Endothelial cell of hepatic sinusoid (primary cell): ENCODE measurements at regions not wholly inside any gene's neighbourhood (a gene's known extent, or its start where the extent isn't known, plus 50 kb on each side); places are given as distances from the start of the nearest gene placed in this dataset.
"Not testable (repeated sequence)": the region's sequence is repeated elsewhere in the genome, so short reads cannot be mapped to it uniquely, and the experiment has no call there.

Experiments
- in situ Hi-C: cut with HindIII; loops from 2 replicates; pipeline ENCODE4 v1.10.0; 2017; ENCODE audit warnings: low sequenced_read_pairs

DNA sequence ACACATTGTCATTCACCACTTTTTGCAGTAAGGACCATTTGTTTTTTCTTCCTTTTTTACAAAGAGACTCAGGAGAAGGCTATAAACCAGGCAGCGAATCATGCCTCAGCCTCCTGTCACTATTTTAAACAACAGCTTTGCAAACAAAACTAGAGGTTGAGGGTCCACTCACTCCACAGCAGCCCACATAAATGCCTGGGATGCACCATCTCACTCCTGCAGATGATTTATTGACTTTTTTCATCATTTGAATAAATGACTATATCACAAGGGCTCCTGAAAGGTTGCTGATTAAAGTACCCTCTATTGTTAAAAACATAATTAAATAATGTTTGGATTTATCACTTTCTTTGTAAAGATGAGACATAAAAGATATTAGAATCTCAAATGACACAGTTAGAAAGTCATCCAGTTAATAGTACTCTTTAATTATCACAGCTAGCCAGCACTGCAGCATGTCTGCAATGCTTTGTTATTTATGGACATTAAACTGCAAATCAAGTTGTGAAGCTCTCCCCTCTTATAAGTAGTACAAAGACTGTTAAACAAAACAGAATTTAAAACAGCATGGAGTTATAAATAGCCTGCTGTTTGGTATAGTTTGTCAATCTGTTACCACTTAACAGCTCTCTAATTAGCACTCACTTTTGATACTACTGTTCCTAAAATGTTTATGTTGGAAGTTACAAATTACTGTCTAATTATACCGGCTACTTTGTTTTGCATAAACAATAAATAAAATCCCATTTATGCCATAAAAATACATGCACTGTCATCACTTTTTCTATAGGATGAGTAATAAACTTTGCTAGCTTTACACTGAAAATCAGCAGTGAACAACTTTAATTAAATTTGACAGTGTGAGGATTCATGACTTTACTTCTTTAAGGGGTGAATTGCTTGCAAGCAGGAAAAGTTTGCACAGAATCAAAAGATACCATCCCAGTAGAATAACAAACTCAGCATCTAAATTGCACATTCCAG, 853.2 kb downstream of the UQCRFS1 start:
- in situ Hi-C loops = no loop called here

DNA sequence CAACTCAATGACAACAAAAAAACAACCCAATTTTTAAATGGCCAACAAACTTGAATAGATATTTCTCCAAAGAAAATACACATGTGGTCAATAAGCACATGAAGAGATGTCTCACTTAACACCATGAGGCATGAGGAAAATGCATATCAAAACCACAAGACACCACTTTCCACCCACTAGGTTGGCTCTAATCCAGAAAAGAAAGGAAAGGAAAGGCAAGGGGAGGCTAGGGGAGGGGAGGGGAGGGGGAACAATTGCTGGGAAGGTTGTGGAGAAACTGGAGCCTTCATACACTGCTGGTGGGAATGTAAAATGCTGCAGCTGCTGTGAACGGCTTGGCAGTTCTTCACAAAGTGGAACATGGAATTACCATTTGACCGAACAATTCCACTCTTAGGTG, 854.3 kb downstream of the UQCRFS1 start:
- in situ Hi-C loops = no loop called here

DNA sequence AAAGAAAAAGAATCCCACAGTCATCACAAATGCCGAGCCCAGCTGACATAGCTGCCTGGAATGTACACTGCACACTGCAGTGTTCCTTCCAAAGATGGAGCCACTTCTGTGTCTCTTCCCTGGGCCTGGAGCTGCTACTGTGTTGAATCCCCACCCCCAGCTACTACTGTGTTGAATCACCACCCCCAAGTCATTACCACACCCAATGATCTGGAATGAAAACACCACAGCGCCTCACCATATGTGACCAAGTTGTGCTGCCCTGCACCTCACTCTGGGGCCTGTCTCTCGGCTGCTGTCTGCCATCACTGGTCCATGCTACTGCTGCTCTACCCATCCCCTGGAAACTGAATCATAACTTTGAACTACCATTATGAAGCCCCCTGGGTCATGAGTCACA, 861.2 kb downstream of the UQCRFS1 start:
- in situ Hi-C loops = no loop called here

DNA sequence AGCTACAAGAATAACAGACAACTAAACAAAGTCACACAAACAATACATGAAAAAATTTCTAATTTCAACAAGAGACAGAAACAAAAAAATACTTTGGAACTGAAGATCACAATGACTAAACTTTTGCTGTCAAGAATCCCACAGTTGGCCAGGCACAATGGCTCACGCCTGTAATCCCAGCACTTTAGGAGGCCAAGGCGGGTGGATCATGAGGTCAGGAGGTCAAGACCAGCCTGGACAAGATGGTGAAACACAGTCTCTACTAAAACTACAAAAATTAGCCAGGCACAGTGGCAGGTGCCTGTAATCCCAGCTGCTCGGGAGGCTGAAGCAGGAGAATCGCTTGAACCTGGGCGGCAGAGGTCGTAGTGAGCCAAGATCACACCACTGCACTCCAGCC, 861.6 kb downstream of the UQCRFS1 start:
- in situ Hi-C loops = not testable (repeated sequence)

DNA sequence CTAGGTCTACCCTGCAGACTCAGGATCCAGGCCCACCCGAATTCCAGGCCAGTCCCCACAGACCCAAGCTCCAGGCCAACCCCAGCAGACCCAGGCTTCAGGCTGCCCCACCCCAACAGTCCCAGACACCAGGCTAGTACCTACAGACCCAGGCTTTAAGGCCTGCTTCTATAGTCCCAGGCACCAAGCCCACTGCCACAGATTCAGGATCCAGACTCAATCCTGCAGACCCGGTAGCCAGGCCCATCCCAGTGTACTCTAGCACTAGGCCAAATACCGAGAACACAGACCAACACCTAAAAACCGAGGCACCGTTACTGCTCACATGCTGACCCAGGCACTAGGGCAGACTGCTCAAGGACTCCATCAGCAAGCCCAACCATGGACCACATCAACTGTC, 862.3 kb downstream of the UQCRFS1 start:
- in situ Hi-C loops = no loop called here

DNA sequence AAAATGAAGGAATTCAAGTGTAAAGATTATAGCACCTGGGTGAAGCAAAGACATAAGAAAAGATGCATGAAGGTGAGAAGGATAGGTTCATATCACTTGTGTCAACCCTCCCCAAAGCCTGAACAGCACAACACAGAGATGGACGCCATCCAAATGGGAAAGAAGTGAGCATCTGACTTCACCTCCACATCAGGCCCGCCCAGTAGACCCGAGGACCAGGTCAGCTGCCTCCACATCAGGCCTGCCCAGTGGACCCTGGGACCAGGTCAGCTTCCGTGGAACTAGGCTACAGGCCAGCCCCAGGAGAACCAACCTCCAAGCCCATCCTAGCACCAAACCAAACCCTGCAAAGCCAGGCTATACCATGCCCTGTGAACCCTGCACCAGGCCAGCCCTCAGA, 862.9 kb downstream of the UQCRFS1 start:
- in situ Hi-C loops = no loop called here

DNA sequence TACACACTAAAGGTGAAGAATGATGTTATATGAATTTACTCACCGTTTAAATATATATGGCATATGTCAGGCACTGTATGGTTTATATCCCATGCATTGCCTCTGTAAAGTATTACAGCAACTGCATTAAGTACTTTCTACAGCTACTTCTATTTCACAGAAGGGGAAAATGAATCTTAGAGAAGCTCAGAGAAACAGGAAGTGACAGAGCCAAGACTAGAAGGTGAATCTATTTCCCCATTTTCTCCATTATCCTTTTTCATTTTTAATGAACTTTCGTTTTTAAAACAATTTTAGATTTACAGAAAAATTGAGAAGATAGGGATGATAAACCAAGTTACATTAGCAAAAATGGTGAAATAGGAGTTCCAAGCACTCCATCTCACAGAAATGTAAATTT, 863.3 kb downstream of the UQCRFS1 start:
- in situ Hi-C loops = no loop called here

DNA sequence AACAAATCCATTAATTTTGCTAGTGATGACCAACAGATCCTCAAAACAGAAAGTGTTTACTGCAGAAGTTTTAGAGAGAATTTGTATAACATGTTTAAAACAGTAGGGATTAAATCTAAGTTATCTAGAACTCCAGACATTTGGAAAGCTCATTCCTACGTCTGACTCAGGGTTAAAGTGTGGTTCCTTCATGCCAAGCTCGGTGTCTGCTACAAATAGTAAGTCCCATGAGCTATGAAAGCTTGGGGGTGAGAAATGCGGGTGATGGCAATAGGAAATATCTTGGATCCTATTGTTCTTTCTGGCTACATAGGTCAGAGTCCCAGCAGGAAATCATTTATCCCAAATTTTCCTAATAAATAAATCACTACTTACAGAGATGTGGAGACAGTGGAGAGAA, 867.1 kb downstream of the UQCRFS1 start:
- in situ Hi-C loops = no loop called here

DNA sequence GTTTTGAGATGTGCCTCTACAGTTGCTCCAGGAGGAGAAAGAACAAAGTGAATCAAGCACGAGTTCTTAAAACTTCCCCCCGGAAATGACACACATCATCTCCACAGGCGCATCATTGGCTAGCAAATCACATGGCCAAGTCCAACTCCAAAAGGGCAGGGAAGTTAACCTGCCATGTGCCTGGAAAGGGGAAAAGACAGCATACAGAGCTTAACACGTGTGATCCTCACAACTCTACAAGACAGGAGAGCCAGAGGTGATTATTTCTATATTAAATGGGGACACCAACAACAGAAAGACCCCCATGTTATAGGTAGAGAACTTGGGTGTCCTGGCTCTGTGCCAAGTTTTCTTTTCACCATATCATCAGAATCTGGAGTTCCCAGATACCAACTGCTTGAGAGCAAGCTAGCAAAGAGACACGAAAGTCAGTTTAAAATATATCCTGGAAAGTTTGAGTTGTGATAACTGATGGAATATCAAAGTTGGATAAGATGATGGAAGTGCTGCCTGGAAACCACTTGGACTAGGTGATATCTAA, 871.1 kb downstream of the UQCRFS1 start:
- in situ Hi-C loops = no loop called here

DNA sequence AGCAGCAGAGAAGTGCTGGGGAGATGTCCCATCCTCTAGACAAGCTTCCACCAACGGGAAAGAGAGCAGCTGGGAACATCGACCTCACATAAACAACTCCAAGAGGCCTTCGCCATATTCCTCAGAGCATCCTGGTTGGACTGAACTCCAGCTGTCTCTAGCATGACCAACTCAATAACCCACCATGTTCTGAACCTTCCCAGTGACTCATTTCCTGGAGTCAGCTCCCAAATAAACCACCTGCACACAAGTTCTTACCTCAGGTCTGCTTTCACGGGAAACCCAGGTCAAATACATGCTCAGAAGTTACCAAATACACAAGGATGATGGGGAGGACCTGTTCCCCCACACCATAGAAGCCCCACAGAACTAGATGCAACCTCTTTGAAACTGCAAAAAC, 878.5 kb downstream of the UQCRFS1 start:
- in situ Hi-C loops = no loop called here

DNA sequence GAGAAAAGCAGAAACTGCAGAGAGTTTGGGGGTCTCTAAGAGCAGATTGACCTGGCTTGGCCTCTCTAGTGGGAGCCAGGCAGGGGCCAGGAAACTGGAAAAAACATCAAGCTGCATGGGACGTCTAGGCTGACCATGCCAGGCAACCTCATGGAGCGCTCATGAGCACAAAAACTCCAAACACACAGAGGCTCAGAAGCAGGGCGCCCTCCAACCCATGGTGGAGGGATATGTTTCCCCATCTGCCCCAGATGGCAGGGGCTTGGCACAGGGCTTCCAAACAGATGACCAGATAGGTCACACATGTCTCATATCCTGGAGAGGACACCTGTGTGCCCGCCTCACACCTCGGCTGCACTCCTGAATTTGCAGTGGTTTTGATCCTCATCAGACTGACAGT, 879.0 kb downstream of the UQCRFS1 start:
- in situ Hi-C loops = no loop called here

DNA sequence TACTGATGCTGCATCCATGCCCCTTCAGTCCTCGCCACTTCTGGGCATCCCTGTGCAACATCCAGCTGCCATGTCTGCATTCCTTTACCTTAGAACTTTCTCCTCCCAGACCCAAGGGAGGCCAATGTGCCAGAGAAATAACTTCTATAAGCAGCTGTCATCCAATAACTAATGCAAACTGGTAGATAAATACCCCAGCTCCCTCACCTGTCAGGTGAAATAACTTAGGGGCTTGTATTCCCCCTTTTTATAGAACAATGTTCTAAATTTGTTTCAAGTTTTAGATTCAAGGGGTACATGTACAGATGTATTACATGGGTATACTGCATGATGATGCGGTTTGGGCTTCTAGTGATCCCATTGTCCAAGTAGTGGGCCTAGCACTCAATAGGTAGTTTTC, 880.1 kb downstream of the UQCRFS1 start:
- in situ Hi-C loops = no loop called here

DNA sequence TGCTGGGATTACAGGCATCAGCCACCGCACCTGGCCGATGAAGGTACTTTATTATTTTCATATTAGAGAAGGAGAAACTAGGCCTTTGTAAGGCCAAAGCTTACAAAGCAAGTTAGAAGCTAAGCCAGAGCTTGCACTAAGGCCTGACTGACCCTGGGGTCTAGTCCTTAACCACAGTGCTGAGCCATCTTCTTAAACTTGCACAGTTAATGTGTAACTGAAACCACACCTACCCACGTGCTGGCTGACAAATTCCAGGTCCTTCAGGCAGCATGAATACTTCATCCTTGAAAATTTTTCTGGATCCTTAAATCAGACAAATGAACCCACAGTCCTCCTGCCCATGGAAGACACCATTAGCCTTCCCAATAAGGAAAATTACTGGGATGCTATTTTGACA, 880.6 kb downstream of the UQCRFS1 start:
- in situ Hi-C loops = no loop called here

DNA sequence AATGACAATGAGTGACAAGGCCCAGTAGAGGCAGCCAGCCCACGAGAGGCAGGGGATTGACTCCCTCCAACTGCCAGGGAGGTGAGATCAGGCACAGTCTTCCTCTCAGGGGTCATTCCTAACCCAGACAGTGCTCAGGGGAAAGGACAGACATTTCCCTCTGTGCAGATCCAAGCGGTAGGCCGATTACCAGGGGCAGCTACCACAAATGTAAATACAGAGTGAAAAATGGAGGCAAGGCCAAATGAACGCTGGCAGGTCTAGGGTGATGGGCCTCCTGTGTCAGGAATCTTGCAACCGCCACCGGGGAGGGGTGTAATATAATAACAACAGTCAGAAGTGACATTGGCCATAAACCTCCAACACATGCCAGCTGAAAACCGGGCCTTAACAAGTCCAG, 881.4 kb downstream of the UQCRFS1 start:
- in situ Hi-C loops = no loop called here

DNA sequence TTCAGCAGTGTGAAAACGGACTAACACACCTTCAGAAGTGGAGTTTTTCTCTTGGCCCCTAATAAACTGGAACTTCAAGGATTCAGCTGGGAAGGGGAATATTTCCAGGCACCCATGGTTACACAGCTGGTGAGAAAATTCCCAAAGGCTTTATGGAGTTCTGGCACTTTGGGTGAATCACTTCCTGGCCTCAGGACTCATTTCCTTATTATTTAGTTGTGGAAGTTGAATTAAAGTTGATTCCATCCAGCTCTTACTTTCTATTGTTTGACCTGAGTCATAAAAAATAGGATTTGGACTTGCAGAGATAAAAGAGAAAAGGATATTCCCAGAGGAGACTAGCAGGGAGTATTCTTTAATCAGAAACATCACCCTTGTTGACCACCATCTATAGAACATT, 882.1 kb downstream of the UQCRFS1 start:
- in situ Hi-C loops = no loop called here

DNA sequence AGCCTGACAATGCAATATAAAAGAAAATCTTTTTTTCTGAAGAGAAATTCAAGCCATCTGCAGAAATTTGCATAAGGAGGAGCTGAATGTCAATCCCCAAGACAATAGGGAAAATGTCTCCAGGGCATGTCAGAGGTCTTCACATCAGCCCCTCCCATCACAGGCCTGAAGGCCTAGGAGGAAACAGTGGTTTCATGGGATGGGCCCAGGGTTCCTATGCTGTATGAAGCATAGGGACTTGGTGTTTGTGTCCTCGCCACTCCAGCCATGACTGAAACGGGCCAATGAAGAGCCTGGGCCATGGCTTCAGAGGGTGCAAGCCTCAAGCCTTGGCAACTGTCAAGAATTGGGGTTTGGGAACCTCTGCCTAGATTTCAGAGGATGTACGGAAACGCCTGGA, 883.5 kb downstream of the UQCRFS1 start:
- in situ Hi-C loops = loop anchor here (10.0 kb wide), 1 partner anchor 305 kb away; no protein-coding TSS in a partner anchor

DNA sequence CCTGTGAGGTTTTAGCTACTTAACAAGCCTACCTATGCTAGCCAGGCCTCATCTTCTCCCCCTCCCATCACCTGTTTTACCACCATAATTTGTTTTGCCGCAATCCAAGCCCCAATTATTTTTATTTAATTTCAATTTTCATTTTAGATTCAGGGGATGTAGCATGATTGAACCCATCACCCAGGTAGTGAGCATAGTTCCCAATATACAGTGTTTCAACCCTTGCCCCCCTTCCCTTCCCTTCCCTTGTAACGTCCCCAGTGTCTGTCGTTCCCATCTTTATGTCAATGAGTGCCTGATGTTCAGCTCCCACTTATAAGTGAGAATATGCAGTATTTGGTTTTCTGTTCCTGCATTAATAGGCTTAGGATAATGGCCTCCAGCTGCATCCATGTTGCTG, 885.0 kb downstream of the UQCRFS1 start:
- in situ Hi-C loops = loop anchor here (10.0 kb wide), 1 partner anchor 307 kb away; no protein-coding TSS in a partner anchor

DNA sequence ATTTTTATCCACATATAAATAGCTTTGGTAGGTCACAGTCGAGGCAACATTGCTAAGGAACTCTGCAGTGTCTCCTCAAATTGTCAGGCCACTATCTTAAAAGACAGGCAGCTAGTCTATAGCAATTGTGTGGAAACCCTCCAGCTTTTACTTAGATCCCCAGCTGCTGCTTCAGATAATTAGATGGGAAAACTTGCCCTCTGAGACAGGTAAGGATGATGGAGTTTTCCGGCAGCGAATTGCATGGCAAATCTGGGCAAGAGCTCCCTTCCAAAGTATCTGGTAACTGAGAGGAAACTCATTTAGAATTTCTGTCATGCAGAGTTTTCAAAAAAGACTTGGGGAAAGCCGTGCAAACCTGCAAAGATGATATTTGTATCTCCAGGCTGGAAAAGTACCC, 886.2 kb downstream of the UQCRFS1 start:
- in situ Hi-C loops = loop anchor here (10.0 kb wide), 1 partner anchor 308 kb away; no protein-coding TSS in a partner anchor

DNA sequence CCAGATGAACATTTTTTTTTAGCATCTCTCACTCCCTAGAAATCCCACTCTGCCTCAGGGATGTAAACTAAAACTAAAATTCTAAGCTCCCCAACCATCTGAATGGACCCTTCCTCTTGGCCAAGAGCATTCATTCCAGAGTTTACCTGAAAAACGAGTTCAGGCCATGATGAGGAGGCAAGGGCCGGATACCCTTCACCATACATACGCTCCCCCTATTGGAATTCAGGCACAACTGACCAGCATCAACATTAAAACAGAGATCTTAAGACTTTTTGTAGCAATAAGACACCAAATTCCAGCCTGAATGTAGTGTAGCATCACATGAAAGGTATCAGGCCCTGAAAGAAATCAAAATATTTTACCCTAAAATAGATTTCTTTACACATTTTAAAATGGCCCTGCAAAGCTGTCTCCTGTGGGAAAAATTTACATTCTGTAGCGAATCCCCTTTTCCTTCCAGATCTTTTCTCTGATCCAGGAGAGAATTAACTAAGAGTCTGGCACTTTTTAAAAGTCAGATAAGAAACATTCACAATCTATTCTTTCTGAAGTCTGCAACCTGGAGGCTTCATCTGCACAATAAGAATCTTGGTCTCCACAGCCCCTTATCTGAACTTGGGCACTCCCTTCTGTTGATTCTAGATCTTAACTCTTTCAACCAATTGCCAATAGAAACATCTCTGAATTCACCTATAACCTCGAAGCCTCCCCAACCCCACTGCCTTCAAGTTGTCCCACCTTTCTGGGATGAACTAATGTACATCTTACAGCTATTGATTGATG, 888.5 kb downstream of the UQCRFS1 start:
- in situ Hi-C loops = loop anchor here (10.0 kb wide), 1 partner anchor 310 kb away; no protein-coding TSS in a partner anchor

DNA sequence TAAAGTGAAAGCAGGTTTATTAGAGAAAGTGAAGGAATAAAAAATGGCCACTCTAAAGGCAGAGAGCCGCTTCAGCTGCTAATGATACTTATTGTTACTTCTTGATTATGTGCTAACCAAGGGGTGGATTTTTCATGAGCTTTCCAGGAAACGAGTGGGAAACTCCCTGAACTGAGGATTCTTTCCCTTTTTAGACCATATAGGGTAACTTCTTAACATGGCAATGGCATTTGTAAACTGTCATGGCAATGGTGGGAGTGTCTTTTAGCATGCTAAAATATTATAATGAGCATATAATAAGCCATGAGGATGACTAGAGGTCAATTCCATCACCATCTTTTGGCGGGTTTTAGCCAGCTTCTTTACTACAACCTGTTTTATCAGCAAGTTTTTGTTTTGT, 890.0 kb downstream of the UQCRFS1 start:
- in situ Hi-C loops = loop anchor here (10.0 kb wide), 1 partner anchor 312 kb away; no protein-coding TSS in a partner anchor

DNA sequence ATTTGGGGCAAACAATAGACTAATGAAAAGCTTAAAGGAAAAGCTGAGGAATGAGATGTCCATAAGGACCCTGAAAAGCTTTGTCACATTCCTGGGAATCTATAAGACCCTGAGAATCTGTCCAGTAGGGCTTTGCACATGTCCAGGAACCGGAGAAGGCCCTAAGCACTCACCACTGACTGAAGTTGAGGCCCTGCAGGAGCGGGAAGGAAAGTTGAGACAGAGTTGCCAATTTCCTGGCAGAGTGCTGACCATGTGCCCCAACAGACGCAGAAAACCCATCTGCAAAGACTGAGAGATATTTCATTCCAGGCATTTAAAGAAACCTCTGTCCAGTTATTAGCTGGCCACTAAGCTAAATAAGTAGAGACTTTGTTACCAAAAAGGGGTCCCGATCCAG, 890.5 kb downstream of the UQCRFS1 start:
- in situ Hi-C loops = loop anchor here (10.0 kb wide), 1 partner anchor 312 kb away; no protein-coding TSS in a partner anchor
